H1 (cell line): ENCODE measurements at regions not wholly inside any gene's neighbourhood (a gene's known extent, or its start where the extent isn't known, plus 50 kb on each side); places are given as distances from the start of the nearest gene placed in this dataset.

Experiments
- CTCF ChIA-PET: fragments of 300-600 bp; sonication (Branson Sonifier 250); formaldehyde crosslinking; loops from one replicate; lab custom pipeline; 2021; ENCODE audit not compliant: partially characterized antibody; lab: Charles Lee
- POLR2A ChIA-PET: fragments of 300-600 bp; sonication (Branson Sonifier 250); formaldehyde crosslinking; loops from one replicate; lab custom pipeline; 2021; ENCODE audit warnings: inconsistent platforms; ENCODE audit not compliant: partially characterized antibody; lab: Charles Lee
- DNase-seq, 2 experiments: peaks; one replicate each; pipeline versions ENCODE4 v3.0.0 to v3.0.0-alpha.2; 2010 to 2022; ENCODE audit warnings: low spot score in 2 of 2, low read depth in 1 of 2, mixed read lengths in 1 of 2
- FAIRE-seq: peaks from 2 replicates; lab custom pipeline; 2011; peaks lifted over from hg19 to GRCh38; lab: Jason Lieb, UNC
- H2AFZ ChIP-seq: 2 replicates; pipeline ENCODE4 v1.8.1; 2012; ENCODE audit warnings: low read length, inconsistent platforms
- H2AK5ac ChIP-seq: 2 replicates; pipeline ENCODE4 v1.6.1; 2013; ENCODE audit warnings: low read depth, low read length
- H2BK120ac ChIP-seq: replicated peaks from 2 replicates; pipeline ENCODE3; 2013; ENCODE audit warnings: low read depth, low read length, inconsistent platforms
- H2BK12ac ChIP-seq: 2 replicates; pipeline ENCODE4 v1.6.1; 2013; ENCODE audit warnings: low read depth, low read length
- H2BK15ac ChIP-seq: 2 replicates; pipeline ENCODE4 v1.6.1; 2013; ENCODE audit warnings: low read length
- H2BK20ac ChIP-seq: 2 replicates; pipeline ENCODE4 v1.6.1; 2013; ENCODE audit warnings: low read length
- H2BK5ac ChIP-seq: 2 replicates; pipeline ENCODE4 v1.6.1; 2013; ENCODE audit warnings: low read depth, low read length
- H3K14ac ChIP-seq: 2 replicates; pipeline ENCODE4 v1.6.1; 2013; ENCODE audit warnings: inconsistent platforms; ENCODE audit not compliant: insufficient read length
- H3K18ac ChIP-seq: 2 replicates; pipeline ENCODE4 v1.6.1; 2013; ENCODE audit warnings: low read length; ENCODE audit errors: extremely low read depth
- H3K23ac ChIP-seq: 2 replicates; pipeline ENCODE4 v1.6.1; 2013; ENCODE audit warnings: inconsistent platforms; ENCODE audit not compliant: insufficient read length
- H3K23me2 ChIP-seq: 2 replicates; pipeline ENCODE4 v1.6.1; 2013; ENCODE audit warnings: low read depth, low read length
- H3K27ac ChIP-seq: 2 replicates; pipeline ENCODE4 v1.6.1; 2011; ENCODE audit warnings: low read depth, low read length, inconsistent platforms
- H3K27me3 ChIP-seq, 4 experiments: replicated peaks in 1 of 4; 1 replicate in 1 of 4; 2 replicates in 3 of 4; pipeline versions ENCODE4 v1.6.1 to v1.8.1; 2011 to 2013; ENCODE audit warnings: low read length in 3 of 4, mild to moderate bottlenecking in 3 of 4, inconsistent platforms in 2 of 4, mixed read lengths in 2 of 4, moderate library complexity in 1 of 4; ENCODE audit not compliant: control insufficient read depth in 3 of 4, insufficient read depth in 3 of 4; ENCODE audit errors: extremely low read depth in 1 of 4
- H3K36me3 ChIP-seq, 4 experiments: 2 replicates each; pipeline versions ENCODE4 v1.6.1 to v1.8.1; 2011 to 2013; ENCODE audit warnings: mild to moderate bottlenecking in 4 of 4, low read length in 3 of 4, moderate library complexity in 2 of 4, control low read depth in 1 of 4, inconsistent platforms in 1 of 4; ENCODE audit not compliant: insufficient read depth in 4 of 4, control insufficient read depth in 2 of 4
- H3K4ac ChIP-seq: replicated peaks from 2 replicates; pipeline ENCODE3; 2013; ENCODE audit warnings: low read length, low read depth, mixed read lengths, inconsistent platforms; ENCODE audit not compliant: insufficient read length
- H3K4me1 ChIP-seq, 4 experiments: replicated peaks in 1 of 4; 1 replicate in 1 of 4; 2 replicates in 3 of 4; pipeline versions ENCODE4 v1.6.1 to v1.8.1; 2011 to 2013; ENCODE audit warnings: low read length in 3 of 4, inconsistent platforms in 2 of 4, mixed read lengths in 1 of 4; ENCODE audit not compliant: insufficient read depth in 4 of 4, control insufficient read depth in 3 of 4
- H3K4me2 ChIP-seq, 2 experiments: 2 replicates each; pipeline versions ENCODE4 v1.6.1 to v1.8.1; 2011 to 2013; ENCODE audit warnings: low read depth in 2 of 2, low read length in 2 of 2, control low read depth in 1 of 2, inconsistent platforms in 1 of 2, mild to moderate bottlenecking in 1 of 2; ENCODE audit not compliant: insufficient read depth in 1 of 2
- H3K4me3 ChIP-seq, 4 experiments: fragments of 200-600, 300-600 bp in 1 of 4; sonication (generic), shearing (Covaris generic), sonication (Bioruptor Twin) in 1 of 4; 2 replicates each; pipeline versions ENCODE4 v1.5.1 to v1.8.1; 2011 to 2016; ENCODE audit warnings: low read length in 4 of 4, low read depth in 3 of 4, control low read depth in 2 of 4, inconsistent platforms in 2 of 4, mild to moderate bottlenecking in 2 of 4, mixed read lengths in 1 of 4, moderate library complexity in 1 of 4; ENCODE audit not compliant: insufficient read depth in 2 of 4; ENCODE audit errors: extremely low read depth in 1 of 4
- H3K56ac ChIP-seq: replicated peaks from 2 replicates; pipeline ENCODE3; 2013; ENCODE audit warnings: low read depth, mild to moderate bottlenecking, mixed read lengths, low read length, inconsistent platforms; ENCODE audit not compliant: insufficient read length
- H3K79me1 ChIP-seq: 2 replicates; pipeline ENCODE4 v1.6.1; 2013; ENCODE audit warnings: low read depth, low read length, control low read depth
- H3K79me2 ChIP-seq, 2 experiments: 2 replicates each; pipeline versions ENCODE4 v1.6.1 to v1.8.1; 2012 to 2013; ENCODE audit warnings: low read length in 2 of 2, mild to moderate bottlenecking in 2 of 2, inconsistent platforms in 1 of 2; ENCODE audit not compliant: insufficient read depth in 2 of 2, control insufficient read depth in 1 of 2
- H3K9ac ChIP-seq, 4 experiments: replicated peaks in 1 of 4; 1 replicate in 1 of 4; 2 replicates in 3 of 4; pipeline versions ENCODE4 v1.6.1 to v1.8.1; 2011 to 2013; ENCODE audit warnings: low read depth in 3 of 4, low read length in 3 of 4, control low read depth in 2 of 4, mild to moderate bottlenecking in 2 of 4, moderate library complexity in 2 of 4, inconsistent platforms in 1 of 4; ENCODE audit errors: extremely low read depth in 1 of 4
- H3K9me3 ChIP-seq, 2 experiments: 2 replicates each; pipeline versions ENCODE4 v1.6.1 to v1.8.1; 2012 to 2013; ENCODE audit warnings: mild to moderate bottlenecking in 2 of 2, moderate library complexity in 2 of 2, control low read depth in 1 of 2, inconsistent platforms in 1 of 2, low read depth in 1 of 2, low read length in 1 of 2, mixed read lengths in 1 of 2; ENCODE audit not compliant: insufficient read depth in 2 of 2
- H4K20me1 ChIP-seq, 2 experiments: replicated peaks in 1 of 2; 2 replicates each; pipeline versions ENCODE3 to v1.8.1; 2011 to 2013; ENCODE audit warnings: inconsistent platforms in 2 of 2, low read length in 2 of 2, mild to moderate bottlenecking in 1 of 2; ENCODE audit not compliant: insufficient read depth in 2 of 2, control insufficient read depth in 1 of 2
- H4K5ac ChIP-seq: 2 replicates; pipeline ENCODE4 v1.6.1; 2013; ENCODE audit warnings: low read length, low read depth, mixed read lengths, inconsistent platforms; ENCODE audit not compliant: insufficient read length
- H4K8ac ChIP-seq: 2 replicates; pipeline ENCODE4 v1.8.0; 2013; ENCODE audit warnings: mild to moderate bottlenecking, moderate library complexity, low read length, inconsistent platforms; ENCODE audit not compliant: insufficient read depth; ENCODE audit errors: extremely low read depth
- H4K91ac ChIP-seq: replicated peaks from 2 replicates; pipeline ENCODE3; 2013; ENCODE audit warnings: low read length, mixed read lengths, inconsistent platforms; ENCODE audit not compliant: insufficient read length
- RXRA ChIP-seq: IDR thresholded peaks from 2 replicates; pipeline ENCODE4 v1.6.1; 2011; ENCODE audit warnings: low read depth, mild to moderate bottlenecking, low read length, moderate library complexity; ENCODE audit not compliant: insufficient read depth
- SRF ChIP-seq: IDR thresholded peaks from 2 replicates; pipeline ENCODE4 v1.6.1; 2011; ENCODE audit warnings: mild to moderate bottlenecking, low read depth, low read length, moderate library complexity
- TBP ChIP-seq: IDR thresholded peaks from 2 replicates; pipeline ENCODE4 v1.6.1; 2011; ENCODE audit warnings: low read depth, low read length, improper control_type of control experiment
- WGBS, 2 experiments: shearing (Covaris generic) in 1 of 2; methylation state at CpG; one replicate each; pipeline versions ENCODE4 v1.1.6 to v1.1.7; 2013 to 2015; ENCODE audit warnings: low lambda C conversion rate in 2 of 2, mixed read lengths in 2 of 2, inconsistent platforms in 1 of 2, low coverage in 1 of 2, missing lambda C conversion rate in 1 of 2; ENCODE audit not compliant: insufficient replicate concordance in 2 of 2, insufficient coverage in 1 of 2, insufficient read length in 1 of 2; ENCODE audit errors: extremely low coverage in 1 of 2, missing lambda C conversion rate in 1 of 2; 5-methylcytosine and 5-hydroxymethylcytosine counted together
- TF ChIP-seq, protein P1 (sequence below): IDR thresholded peaks from 2 replicates; pipeline ENCODE4 v1.6.1; 2011; ENCODE audit warnings: low read length, improper control_type of control experiment
- TF ChIP-seq, protein P2 (sequence below): IDR thresholded peaks from 2 replicates; pipeline ENCODE4 v1.6.1; 2011; ENCODE audit warnings: low read depth, mild to moderate bottlenecking, low read length; ENCODE audit not compliant: insufficient read depth

- Histone ChIP-seq H3K4ac (no peak overlapping the region), H2BK12ac (no peak overlapping the region), H4K5ac (no peak overlapping the region), H3K79me1 (no peaks in the 10 kb centered on the region), H3K14ac (no peak overlapping the region), H4K20me1 (no peaks in the 10 kb centered on the region), H4K8ac (no peak overlapping the region), H2BK20ac (no peak overlapping the region), H2BK15ac (no peak overlapping the region), H2AK5ac (no peak overlapping the region), H3K4me3 (no peak overlapping the region), H3K36me3 (no peaks in the 10 kb centered on the region), H2BK120ac (no peak overlapping the region), H3K79me2 (no peaks in the 10 kb centered on the region), H2BK5ac (no peak overlapping the region), H3K4me2 (no peak overlapping the region), H3K9me3 (no peaks in the 10 kb centered on the region)
- no peak for FAIRE-seq
- POLR2A ChIA-PET: no interaction called here
- 87% methylated on average over 3 of the region's 3 CpGs; no CpG with 5 or more reads in 1 of the 2 experiments for WGBS, 2 experiments
- TF ChIP-seq RXRA (no peak), TBP (no peak), SRF (no peak)
- TF ChIP-seq, protein P1, sequence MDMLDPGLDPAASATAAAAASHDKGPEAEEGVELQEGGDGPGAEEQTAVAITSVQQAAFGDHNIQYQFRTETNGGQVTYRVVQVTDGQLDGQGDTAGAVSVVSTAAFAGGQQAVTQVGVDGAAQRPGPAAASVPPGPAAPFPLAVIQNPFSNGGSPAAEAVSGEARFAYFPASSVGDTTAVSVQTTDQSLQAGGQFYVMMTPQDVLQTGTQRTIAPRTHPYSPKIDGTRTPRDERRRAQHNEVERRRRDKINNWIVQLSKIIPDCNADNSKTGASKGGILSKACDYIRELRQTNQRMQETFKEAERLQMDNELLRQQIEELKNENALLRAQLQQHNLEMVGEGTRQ: no peak
- TF ChIP-seq, protein P2, sequence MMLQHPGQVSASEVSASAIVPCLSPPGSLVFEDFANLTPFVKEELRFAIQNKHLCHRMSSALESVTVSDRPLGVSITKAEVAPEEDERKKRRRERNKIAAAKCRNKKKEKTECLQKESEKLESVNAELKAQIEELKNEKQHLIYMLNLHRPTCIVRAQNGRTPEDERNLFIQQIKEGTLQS: no peak
- TF ChIP-seq, all 59 proteins: peak for 0
- no peak overlapping the region for H3K23ac ChIP-seq
- no peak overlapping the region for H4K91ac ChIP-seq
- no peaks in the 10 kb centered on the region for H3K23me2 ChIP-seq
- H3K18ac ChIP-seq: no peak overlapping the region
- no peak overlapping the region for H3K9ac ChIP-seq
- H3K27me3 ChIP-seq: peaks cover 0 to 1% (median 0%) of the 10 kb centered on the region in 4 experiments; a peak in 1 of 7 replicates
- H3K27ac ChIP-seq: no peak overlapping the region
- peaks cover 0 to 3% (median 1%) of the 10 kb centered on the region in 4 experiments; a peak in 2 of 7 replicates for H3K4me1 ChIP-seq
- H2AFZ ChIP-seq: no peak overlapping the region
- no peak for DNase-seq
- no peak overlapping the region for H3K56ac ChIP-seq
- CTCF ChIA-PET: no interaction called here
Measured at GRCh38 chr7:125090596-125090995, 161.0 kb upstream of the POT1 start.
